Mesenchymal stem cell (in vitro differentiated cells and primary cell): ENCODE measurements at regions not wholly inside any gene's neighbourhood (a gene's known extent, or its start where the extent isn't known, plus 50 kb on each side); places are given as distances from the start of the nearest gene placed in this dataset.
A peak's percentile ranks its signal among the peaks of the same experiment; 100 is the strongest.

Experiments used
- DNase-seq: peaks from one replicate; pipeline ENCODE4 v3.0.0-alpha.2; 2013
- H2AFZ ChIP-seq: one replicate; pipeline ENCODE4 v1.6.1; 2013; ENCODE audit warnings: low read depth, mild to moderate bottlenecking, control low read depth, inconsistent platforms, low read length, moderate library complexity
- H2AK5ac ChIP-seq: 2 replicates; pipeline ENCODE4 v1.6.1; 2013; ENCODE audit warnings: low read length, moderate library complexity, mild to moderate bottlenecking, inconsistent platforms; ENCODE audit not compliant: severe bottlenecking
- H2BK120ac ChIP-seq: one replicate; pipeline ENCODE4 v1.6.1; 2013; ENCODE audit warnings: low read depth, mild to moderate bottlenecking, inconsistent platforms, low read length, moderate library complexity
- H2BK12ac ChIP-seq, 2 experiments: one replicate each; pipeline ENCODE4 v1.6.1; 2013; ENCODE audit warnings: inconsistent platforms in 2 of 2, low read length in 2 of 2, mild to moderate bottlenecking in 2 of 2, moderate library complexity in 2 of 2, control low read depth in 1 of 2
- H2BK15ac ChIP-seq: one replicate; pipeline ENCODE4 v1.6.1; 2013; ENCODE audit warnings: mild to moderate bottlenecking, low read depth, inconsistent platforms; ENCODE audit not compliant: poor library complexity, severe bottlenecking
- H2BK5ac ChIP-seq: 2 replicates; pipeline ENCODE4 v1.6.1; 2013; ENCODE audit warnings: low read depth, mild to moderate bottlenecking, low read length, control low read depth, inconsistent platforms; ENCODE audit not compliant: poor library complexity, severe bottlenecking
- H3K14ac ChIP-seq, 2 experiments: one replicate each; pipeline ENCODE4 v1.6.1; 2013; ENCODE audit warnings: inconsistent platforms in 2 of 2, low read length in 2 of 2, control low read depth in 1 of 2, mild to moderate bottlenecking in 1 of 2, moderate library complexity in 1 of 2
- H3K18ac ChIP-seq, 2 experiments: one replicate each; pipeline ENCODE4 v1.6.1; 2013; ENCODE audit warnings: inconsistent platforms in 2 of 2, low read length in 2 of 2, control low read depth in 1 of 2, low read depth in 1 of 2, mild to moderate bottlenecking in 1 of 2
- H3K23ac ChIP-seq, 2 experiments: one replicate each; pipeline ENCODE4 v1.6.1; 2013; ENCODE audit warnings: inconsistent platforms in 2 of 2, low read length in 2 of 2, mild to moderate bottlenecking in 2 of 2, moderate library complexity in 2 of 2, control low read depth in 1 of 2
- H3K27ac ChIP-seq: 2 replicates; pipeline ENCODE4 v1.5.1; 2013; ENCODE audit warnings: mild to moderate bottlenecking, moderate library complexity, low read length, control low read depth, inconsistent platforms; ENCODE audit not compliant: poor library complexity, severe bottlenecking
- H3K27me3 ChIP-seq, 2 experiments: 2 replicates each; pipeline versions ENCODE4 v1.6.1 to v1.7.0; 2013; ENCODE audit warnings: low read length in 2 of 2, mild to moderate bottlenecking in 2 of 2, moderate library complexity in 2 of 2, control low read depth in 1 of 2, inconsistent platforms in 1 of 2; ENCODE audit not compliant: control insufficient read depth in 1 of 2, insufficient read depth in 1 of 2
- H3K36me3 ChIP-seq, 2 experiments: 2 replicates each; pipeline versions ENCODE4 v1.6.1 to v1.7.0; 2013; ENCODE audit warnings: low read length in 2 of 2, control low read depth in 1 of 2, inconsistent platforms in 1 of 2, low read depth in 1 of 2, mild to moderate bottlenecking in 1 of 2; ENCODE audit not compliant: insufficient read depth in 2 of 2, control insufficient read depth in 1 of 2
- H3K4ac ChIP-seq, 2 experiments: one replicate each; pipeline ENCODE4 v1.6.1; 2013; ENCODE audit warnings: inconsistent platforms in 2 of 2, low read length in 2 of 2, mild to moderate bottlenecking in 2 of 2, moderate library complexity in 2 of 2, control low read depth in 1 of 2, low read depth in 1 of 2
- H3K4me1 ChIP-seq: 2 replicates; pipeline ENCODE4 v1.6.1; 2013; ENCODE audit warnings: low read depth, low read length, control low read depth; ENCODE audit not compliant: control insufficient read depth, insufficient read depth
- H3K4me2 ChIP-seq: 2 replicates; pipeline ENCODE4 v1.6.1; 2013; ENCODE audit warnings: low read length, mild to moderate bottlenecking, inconsistent platforms; ENCODE audit not compliant: poor library complexity, severe bottlenecking
- H3K4me3 ChIP-seq, 2 experiments: 2 replicates each; pipeline versions ENCODE4 v1.5.1 to v1.7.0; 2013; ENCODE audit warnings: low read length in 2 of 2, mild to moderate bottlenecking in 2 of 2, control low read depth in 1 of 2, low read depth in 1 of 2; ENCODE audit not compliant: insufficient read depth in 1 of 2
- H3K79me1 ChIP-seq: replicated peaks from 2 replicates; pipeline ENCODE4 v1.6.1; 2013; ENCODE audit warnings: mild to moderate bottlenecking, control low read depth, low read length, inconsistent platforms; ENCODE audit not compliant: poor library complexity, severe bottlenecking
- H3K9ac ChIP-seq: 2 replicates; pipeline ENCODE4 v1.7.0; 2013; ENCODE audit warnings: mild to moderate bottlenecking, low read length, moderate library complexity
- H3K9me3 ChIP-seq: 2 replicates; pipeline ENCODE4 v1.7.0; 2013; ENCODE audit warnings: mild to moderate bottlenecking, low read length; ENCODE audit not compliant: control insufficient read depth
- H4K8ac ChIP-seq: one replicate; pipeline ENCODE4 v1.6.1; 2013; ENCODE audit warnings: inconsistent platforms, mild to moderate bottlenecking, low read length, moderate library complexity
- H4K91ac ChIP-seq: one replicate; pipeline ENCODE4 v1.6.1; 2013; ENCODE audit warnings: mild to moderate bottlenecking, low read length, inconsistent platforms
- WGBS: methylation state at CpG from one replicate; pipeline ENCODE4 v1.1.7; 2013; ENCODE audit warnings: mixed read lengths; 5-methylcytosine and 5-hydroxymethylcytosine counted together

GRCh38 chr4:24140892-24141291, 251.0 kb upstream of the PPARGC1A start:
- Histone ChIP-seq H2BK12ac (no peak overlapping the region), H3K27me3 (no peaks in the 10 kb centered on the region), H4K91ac (peak overlapping the region; percentile 62), H4K8ac (no peak overlapping the region), H3K9ac (no peak overlapping the region), H3K23ac (no peak overlapping the region), H2AK5ac (no peak overlapping the region), H3K4me1 (no peaks in the 10 kb centered on the region), H3K79me1 (no peaks in the 10 kb centered on the region), H2BK5ac (no peak overlapping the region), H3K18ac (no peak overlapping the region), H2BK15ac (no peak overlapping the region), H3K27ac (no peak overlapping the region), H3K4me3 (no peak overlapping the region), H3K14ac (no peak overlapping the region), H2BK120ac (no peak overlapping the region), H3K9me3 (no peaks in the 10 kb centered on the region), H2AFZ (no peak overlapping the region), H3K36me3 (no peaks in the 10 kb centered on the region), H3K4me2 (no peak overlapping the region), H3K4ac (no peak overlapping the region)
- DNase-seq: no peak
- 100% methylated on average over 3 of the region's 3 CpGs for WGBS

- no peaks in the 10 kb centered on the region for H3K4me1 ChIP-seq
- H4K8ac ChIP-seq: no peak overlapping the region
- no peak overlapping the region for H3K9ac ChIP-seq
- no peak overlapping the region for H3K23ac ChIP-seq
- no peaks in the 10 kb centered on the region for H3K36me3 ChIP-seq
- H3K27me3 ChIP-seq: no peaks in the 10 kb centered on the region
- no peaks in the 10 kb centered on the region for H3K9me3 ChIP-seq
- H2BK5ac ChIP-seq: no peak overlapping the region
- DNase-seq: peak; percentile 52
- H4K91ac ChIP-seq: no peak overlapping the region
- H3K4ac ChIP-seq: peak overlapping the region; percentile 26 to 32
- no peak overlapping the region for H3K14ac ChIP-seq
- H2BK12ac ChIP-seq: peak overlapping the region in 1 of 2 experiments; percentile 49
- H2AK5ac ChIP-seq: no peak overlapping the region
- H2BK120ac ChIP-seq: no peak overlapping the region
- no peak overlapping the region for H3K27ac ChIP-seq
- H3K4me2 ChIP-seq: no peak overlapping the region
- no peak overlapping the region for H3K4me3 ChIP-seq
- no peaks in the 10 kb centered on the region for H3K79me1 ChIP-seq
- WGBS: 75% methylated on average over 8 of the region's 8 CpGs
- peak overlapping the region; percentile 23 to 48 for H3K18ac ChIP-seq
- no peak overlapping the region for H2AFZ ChIP-seq
- H2BK15ac ChIP-seq: no peak overlapping the region
Observed at GRCh38 chr4:24137671-24138601, 248.1 kb upstream of the PPARGC1A start.

DNA sequence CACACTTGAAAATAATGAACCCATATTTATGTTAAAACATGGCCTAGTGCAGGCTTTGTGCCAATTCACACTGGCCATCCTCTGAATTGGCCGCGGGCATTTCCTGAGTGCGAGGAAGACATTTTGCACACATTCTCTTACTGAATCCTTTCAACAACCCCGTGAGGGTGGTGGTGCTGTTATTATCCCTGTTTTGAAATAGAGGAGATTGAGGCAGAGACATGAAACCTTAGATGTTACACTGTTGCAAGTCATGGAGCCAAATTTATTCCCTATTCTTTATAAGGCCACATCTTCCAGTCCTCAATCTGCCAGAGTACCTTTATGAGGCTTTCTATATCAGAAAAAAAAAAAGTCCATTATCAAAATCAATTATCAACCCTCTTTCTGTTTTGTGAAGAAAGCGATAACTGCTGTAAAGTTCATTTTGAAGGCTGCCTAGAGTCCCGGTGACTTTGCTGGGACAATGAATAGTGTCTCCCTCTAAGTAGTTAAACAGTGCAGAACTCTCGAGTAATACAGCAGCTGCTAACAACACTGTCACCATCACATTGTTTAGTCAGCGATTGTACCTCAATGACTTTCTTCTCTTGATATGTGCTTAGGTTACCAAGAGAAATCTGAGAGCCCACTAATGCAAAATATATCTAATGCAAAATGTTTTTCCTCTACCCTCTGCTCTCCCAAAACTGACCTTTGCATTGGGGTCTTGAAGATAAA, 242.3 kb upstream of the PPARGC1A start:
- no peak overlapping the region for H3K18ac ChIP-seq
- no peak overlapping the region for H2AFZ ChIP-seq
- no peak overlapping the region for H3K14ac ChIP-seq
- no peak overlapping the region for H4K8ac ChIP-seq
- no peak overlapping the region for H3K4ac ChIP-seq
- H3K79me1 ChIP-seq: no peaks in the 10 kb centered on the region
- peaks cover 1% of the 10 kb centered on the region for H3K4me1 ChIP-seq
- no peak overlapping the region for H2BK12ac ChIP-seq
- no peak overlapping the region for H2BK5ac ChIP-seq
- H3K27me3 ChIP-seq: no peaks in the 10 kb centered on the region
- H3K4me2 ChIP-seq: no peak overlapping the region
- no peaks in the 10 kb centered on the region for H3K9me3 ChIP-seq
- WGBS: 89% methylated on average over 8 of the region's 8 CpGs
- no peak overlapping the region for H4K91ac ChIP-seq
- H3K4me3 ChIP-seq: no peak overlapping the region
- H3K36me3 ChIP-seq: no peaks in the 10 kb centered on the region
- no peak overlapping the region for H2BK120ac ChIP-seq
- no peak overlapping the region for H3K27ac ChIP-seq
- no peak overlapping the region for H2BK15ac ChIP-seq
- no peak for DNase-seq
- H3K23ac ChIP-seq: no peak overlapping the region
- H2AK5ac ChIP-seq: no peak overlapping the region
- H3K9ac ChIP-seq: no peak overlapping the region

DNA sequence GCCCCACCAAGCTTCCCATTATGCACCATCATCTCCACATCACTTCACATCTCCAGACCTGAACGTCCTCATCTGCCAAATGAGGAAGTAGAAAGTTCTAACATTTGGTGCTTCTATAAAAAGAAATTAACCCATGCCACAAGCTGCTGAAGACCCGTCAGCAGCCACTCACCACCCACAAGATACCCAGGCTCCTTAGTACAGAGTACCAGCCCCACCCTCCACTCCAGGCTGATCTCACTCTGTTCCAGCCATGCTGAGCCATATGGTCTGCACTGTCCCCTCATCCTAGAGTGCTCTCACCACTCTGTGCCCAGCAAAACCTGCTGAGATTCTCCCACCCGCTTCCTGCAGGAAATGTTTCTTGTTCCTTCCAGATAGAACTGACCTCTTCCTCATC, 240.8 kb upstream of the PPARGC1A start:
- H3K36me3 ChIP-seq: no peaks in the 10 kb centered on the region
- H3K9me3 ChIP-seq: no peaks in the 10 kb centered on the region
- H2AK5ac ChIP-seq: no peak overlapping the region
- no peak overlapping the region for H3K9ac ChIP-seq
- 89% methylated on average over 3 of the region's 3 CpGs for WGBS
- H3K14ac ChIP-seq: no peak overlapping the region
- no peak overlapping the region for H2BK15ac ChIP-seq
- no peak overlapping the region for H3K27ac ChIP-seq
- H3K23ac ChIP-seq: no peak overlapping the region
- H2AFZ ChIP-seq: no peak overlapping the region
- H3K4me3 ChIP-seq: no peak overlapping the region
- H4K8ac ChIP-seq: no peak overlapping the region
- peaks cover 1% of the 10 kb centered on the region for H3K4me1 ChIP-seq
- H3K79me1 ChIP-seq: no peaks in the 10 kb centered on the region
- peak overlapping the region in 1 of 2 experiments; percentile 4 for H3K18ac ChIP-seq
- no peak for DNase-seq
- H3K4me2 ChIP-seq: no peak overlapping the region
- no peaks in the 10 kb centered on the region for H3K27me3 ChIP-seq
- H2BK12ac ChIP-seq: peak overlapping the region in 1 of 2 experiments; percentile 21
- no peak overlapping the region for H3K4ac ChIP-seq
- no peak overlapping the region for H2BK120ac ChIP-seq
- no peak overlapping the region for H4K91ac ChIP-seq
- H2BK5ac ChIP-seq: no peak overlapping the region
